GM19468 (cell line): ENCODE measurements at regions not wholly inside any gene's neighbourhood (a gene's known extent, or its start where the extent isn't known, plus 50 kb on each side); places are given as distances from the start of the nearest gene placed in this dataset.
"Not testable (repeated sequence)": the region's sequence is repeated elsewhere in the genome, so short reads cannot be mapped to it uniquely, and the experiment has no call there.

Experiments used
- ATAC-seq: cut with Tn5 transposase; IDR thresholded peaks from one replicate; pipeline ENCODE4 v1.9.1; 2021; ENCODE audit warnings: mild to moderate bottlenecking, moderate library complexity, moderate number of reproducible peaks; ENCODE audit not compliant: unreplicated experiment; ENCODE audit errors: extremely low read depth

- ATAC-seq = not testable (repeated sequence)
These were observed 461.7 kb downstream of the PDGFC start for GRCh38 chr4:156509921-156510320.

GRCh38 chr4:156505341-156505955, 466.2 kb downstream of the PDGFC start:
- ATAC-seq = no peak

GRCh38 chr4:156503119-156503518, 468.5 kb downstream of the PDGFC start:
- no peak for ATAC-seq

- no peak for ATAC-seq
These were observed 469.6 kb downstream of the PDGFC start for GRCh38 chr4:156501962-156502361.

DNA sequence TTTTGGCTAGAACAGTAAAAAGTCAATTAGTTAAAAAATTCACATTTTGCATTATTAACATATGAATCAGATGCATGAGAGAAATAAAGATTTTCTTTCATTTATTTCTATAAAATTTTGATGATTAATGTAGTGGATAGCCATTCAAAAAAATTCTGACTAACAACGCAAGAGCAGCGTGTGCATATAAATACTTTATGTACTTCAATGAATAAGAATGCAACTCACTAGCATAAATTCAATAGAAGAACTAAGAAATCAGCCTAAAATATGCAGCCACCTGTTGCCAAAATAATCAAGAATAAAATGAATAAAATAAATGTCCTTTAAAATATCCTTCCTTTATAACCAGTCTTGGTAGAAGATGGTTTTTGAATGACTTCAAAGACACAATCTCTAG, 471.9 kb downstream of the PDGFC start:
- no peak for ATAC-seq

GRCh38 chr4:156497486-156497885, 474.1 kb downstream of the PDGFC start:
- no peak for ATAC-seq

GRCh38 chr4:156496797-156497196, 474.8 kb downstream of the PDGFC start:
- no peak for ATAC-seq

DNA sequence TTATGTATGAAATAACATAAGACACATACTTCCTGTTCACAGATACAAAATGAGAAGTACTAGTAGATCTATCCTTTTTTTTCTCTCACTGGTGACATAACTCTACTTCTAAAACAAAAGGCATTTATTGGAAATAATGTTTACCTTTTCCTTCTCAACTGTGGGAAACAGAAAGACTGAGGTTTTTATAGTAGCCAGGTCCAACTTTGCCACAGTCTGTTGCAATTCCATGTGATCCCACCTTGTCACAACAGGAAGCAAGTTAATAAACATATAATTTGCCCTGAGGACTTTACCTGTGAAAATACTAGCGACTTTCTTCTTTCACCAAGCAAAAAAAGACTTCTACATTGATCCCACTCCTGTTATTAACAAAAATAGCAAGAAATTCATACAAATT, 475.8 kb downstream of the PDGFC start:
- no peak for ATAC-seq

- no peak for ATAC-seq
These were observed 476.5 kb downstream of the PDGFC start for GRCh38 chr4:156495091-156495490.

- ATAC-seq = no peak
These were observed 477.7 kb downstream of the PDGFC start for GRCh38 chr4:156493858-156494257.

- no peak for ATAC-seq
These were observed 484.5 kb downstream of the PDGFC start for GRCh38 chr4:156487107-156487506.

DNA sequence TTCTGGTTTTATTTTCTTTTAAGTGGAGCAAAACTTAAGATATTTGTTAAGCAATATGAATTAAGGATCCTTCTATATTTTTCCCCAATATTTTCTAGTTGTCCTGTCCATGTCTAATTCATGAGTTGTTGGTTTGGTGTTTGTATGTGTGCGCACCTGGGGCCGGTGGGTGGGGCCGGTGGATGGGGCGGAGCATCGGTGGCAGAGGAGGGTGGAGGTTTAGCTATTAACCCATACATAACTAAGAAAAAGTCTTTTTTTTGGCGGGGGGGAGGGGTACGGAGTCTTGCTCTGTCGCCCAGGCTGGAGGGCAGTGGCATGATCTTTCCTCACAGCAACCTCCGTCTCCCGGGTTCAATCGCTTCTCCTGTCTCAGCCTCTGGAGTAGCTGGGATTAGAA, 489.8 kb downstream of the PDGFC start:
- ATAC-seq = no peak

- no peak for ATAC-seq
These were observed 494.0 kb downstream of the PDGFC start for GRCh38 chr4:156477636-156478035.

GRCh38 chr4:156476359-156476758, 495.2 kb downstream of the PDGFC start:
- ATAC-seq = no peak

- no peak for ATAC-seq
These were observed 496.3 kb downstream of the PDGFC start for GRCh38 chr4:156475322-156475721.

DNA sequence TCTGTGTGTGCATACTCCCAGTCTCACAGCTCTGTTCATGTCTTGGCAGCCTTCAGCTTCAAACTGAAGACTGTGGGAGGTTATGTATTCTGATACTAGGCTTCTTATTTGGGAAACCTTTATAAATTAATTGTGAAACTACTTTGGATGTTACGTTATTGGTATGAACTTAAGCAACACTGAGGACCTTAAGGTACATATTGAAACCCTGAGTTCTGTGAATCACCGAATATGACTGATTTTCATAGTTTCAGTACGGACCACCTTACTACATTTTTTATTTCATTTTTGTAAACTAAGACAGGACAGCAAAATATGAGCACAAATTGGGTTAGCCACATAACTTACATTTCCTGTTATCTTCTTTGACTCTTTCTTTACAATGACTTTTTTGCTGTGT, 498.4 kb downstream of the PDGFC start:
- no peak for ATAC-seq

GRCh38 chr4:156472624-156473023, 499.0 kb downstream of the PDGFC start:
- no peak for ATAC-seq

- ATAC-seq = no peak
These were observed 505.9 kb upstream of the CTSO start for GRCh38 chr4:156459584-156459983.

- no peak for ATAC-seq
These were observed 503.2 kb upstream of the CTSO start for GRCh38 chr4:156456830-156457229.

- ATAC-seq = no peak
These were observed 489.8 kb upstream of the CTSO start for GRCh38 chr4:156443488-156443887.

- ATAC-seq = no peak
These were observed 489.2 kb upstream of the CTSO start for GRCh38 chr4:156442912-156443311.

DNA sequence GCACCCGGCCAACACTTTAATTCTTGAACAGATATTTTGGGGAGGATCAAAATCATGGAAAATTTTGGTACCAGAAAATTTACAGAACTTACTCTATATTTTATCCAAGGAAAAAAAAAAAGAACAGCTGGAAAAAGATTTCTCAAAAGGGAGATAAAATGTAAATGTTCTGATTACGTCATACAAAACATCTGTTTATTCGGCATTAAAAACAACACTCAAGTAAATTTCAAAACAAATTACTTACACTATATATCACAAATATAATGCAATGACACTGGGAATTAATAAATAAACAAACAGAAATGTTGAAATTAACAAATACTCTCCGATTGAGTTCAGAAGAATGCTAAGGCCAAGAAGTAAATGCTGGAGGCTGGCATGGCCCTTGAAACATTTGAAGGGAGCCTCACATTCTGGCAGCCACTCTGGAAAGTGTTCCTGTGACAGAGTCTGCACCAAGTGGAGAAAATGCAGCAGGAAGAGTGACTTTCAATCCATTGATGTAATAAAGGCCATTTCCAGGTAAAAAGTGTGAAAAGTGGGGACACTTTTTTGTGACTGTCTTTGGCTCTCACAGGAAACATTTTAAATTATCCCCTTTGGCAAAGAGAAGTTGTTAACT, 486.0 kb upstream of the CTSO start:
- no peak for ATAC-seq
